ENCODE measurements at regions not wholly inside any gene's neighbourhood (a gene's known extent, or its start where the extent isn't known, plus 50 kb on each side); places are given as distances from the start of the nearest gene placed in this dataset.

GRCh38 chr2:129709001-129709955 lies 270.2 kb upstream of the RAB6C start:
- no peak for DNase-seq (ENCODE audit: low spot score)

- DNase-seq (ENCODE audit: low spot score) = no peak
Observed at GRCh38 chr2:129709956-129710598, 269.4 kb upstream of the RAB6C start.

GRCh38 chr2:129710670-129711495 lies 268.6 kb upstream of the RAB6C start:
- no peak for DNase-seq (ENCODE audit: low spot score)

GRCh38 chr2:129711816-129712675 lies 267.4 kb upstream of the RAB6C start:
- DNase-seq (ENCODE audit: low spot score) = no peak

GRCh38 chr2:129712676-129712985 lies 266.8 kb upstream of the RAB6C start:
- DNase-seq (ENCODE audit: low spot score) = no peak

GRCh38 chr2:129713337-129713736 lies 266.1 kb upstream of the RAB6C start:
- DNase-seq (ENCODE audit: low spot score) = no peak

GRCh38 chr2:129716781-129717559 lies 262.5 kb upstream of the RAB6C start:
- no peak for DNase-seq (ENCODE audit: low spot score)

- DNase-seq (ENCODE audit: low spot score) = no peak
Observed at GRCh38 chr2:129717560-129718130, 261.8 kb upstream of the RAB6C start.

- no peak for DNase-seq (ENCODE audit: low spot score)
Observed at GRCh38 chr2:129719335-129719734, 260.1 kb upstream of the RAB6C start.

GRCh38 chr2:129720360-129720759 lies 259.1 kb upstream of the RAB6C start:
- no peak for DNase-seq (ENCODE audit: low spot score)

GRCh38 chr2:129720761-129721160 lies 258.7 kb upstream of the RAB6C start:
- no peak for DNase-seq (ENCODE audit: low spot score)

- DNase-seq (ENCODE audit: low spot score) = no peak
Observed at GRCh38 chr2:129721236-129721635, 258.2 kb upstream of the RAB6C start.

GRCh38 chr2:129721846-129722245 lies 257.6 kb upstream of the RAB6C start:
- DNase-seq (ENCODE audit: low spot score) = no peak

- no peak for DNase-seq (ENCODE audit: low spot score)
Observed at GRCh38 chr2:129722306-129723019, 257.0 kb upstream of the RAB6C start.

GRCh38 chr2:129723277-129724020 lies 256.0 kb upstream of the RAB6C start:
- DNase-seq (ENCODE audit: low spot score) = no peak

GRCh38 chr2:129724021-129724757 lies 255.3 kb upstream of the RAB6C start:
- DNase-seq (ENCODE audit: low spot score) = no peak

GRCh38 chr2:129726216-129726615 lies 253.2 kb upstream of the RAB6C start:
- no peak for DNase-seq (ENCODE audit: low spot score)

GRCh38 chr2:129727286-129727685 lies 252.2 kb upstream of the RAB6C start:
- no peak for DNase-seq (ENCODE audit: low spot score)
